ENCODE measurements at regions not wholly inside any gene's neighbourhood (a gene's known extent, or its start where the extent isn't known, plus 50 kb on each side); places are given as distances from the start of the nearest gene placed in this dataset.
"Not testable (repeated sequence)": the region's sequence is repeated elsewhere in the genome, so short reads cannot be mapped to it uniquely, and the experiment has no call there.

DNA sequence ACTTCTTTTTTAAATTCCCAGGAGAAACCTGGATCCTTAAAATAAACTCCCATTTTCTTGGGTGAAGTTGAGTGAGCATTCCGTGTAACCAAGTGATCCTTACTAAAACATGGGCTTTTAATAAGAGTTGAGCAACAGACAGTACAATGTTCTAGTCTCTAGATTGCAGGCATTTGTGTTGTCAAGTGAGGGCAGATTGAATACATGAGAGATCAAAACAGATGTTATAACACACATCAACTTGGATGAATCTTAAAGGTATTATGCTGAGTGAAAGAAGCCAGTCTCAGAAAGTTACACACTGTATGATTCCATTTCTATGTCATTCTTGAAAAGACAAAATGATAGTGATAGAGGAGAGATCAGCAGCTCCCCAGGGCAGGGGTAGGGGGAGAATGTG, 213.9 kb upstream of the CCDC196 start:
- ATAC-seq: no peak
- Histone ChIP-seq H3K4me1 (no peaks in the 10 kb centered on the region), H3K4me3 (no peak overlapping the region), H3K9me3 (no peaks in the 10 kb centered on the region), H3K27ac (no peak overlapping the region), H3K36me3 (no peaks in the 10 kb centered on the region), H3K27me3 (no peaks in the 10 kb centered on the region)
- 75 to 92% methylated on average over 1 of the region's 1 CpG for WGBS, 2 donors (ENCODE audit: low coverage in 1 of 2)
- no peak for TF ChIP-seq POLR2A (IDR thresholded peaks at IDR 0.05)
- no peak for TF ChIP-seq EP300 (IDR thresholded peaks at IDR 0.05)
- no peak for TF ChIP-seq CTCF (IDR thresholded peaks at IDR 0.05)
- TF ChIP-seq POLR2AphosphoS5 (IDR thresholded peaks at IDR 0.05): no peak

DNA sequence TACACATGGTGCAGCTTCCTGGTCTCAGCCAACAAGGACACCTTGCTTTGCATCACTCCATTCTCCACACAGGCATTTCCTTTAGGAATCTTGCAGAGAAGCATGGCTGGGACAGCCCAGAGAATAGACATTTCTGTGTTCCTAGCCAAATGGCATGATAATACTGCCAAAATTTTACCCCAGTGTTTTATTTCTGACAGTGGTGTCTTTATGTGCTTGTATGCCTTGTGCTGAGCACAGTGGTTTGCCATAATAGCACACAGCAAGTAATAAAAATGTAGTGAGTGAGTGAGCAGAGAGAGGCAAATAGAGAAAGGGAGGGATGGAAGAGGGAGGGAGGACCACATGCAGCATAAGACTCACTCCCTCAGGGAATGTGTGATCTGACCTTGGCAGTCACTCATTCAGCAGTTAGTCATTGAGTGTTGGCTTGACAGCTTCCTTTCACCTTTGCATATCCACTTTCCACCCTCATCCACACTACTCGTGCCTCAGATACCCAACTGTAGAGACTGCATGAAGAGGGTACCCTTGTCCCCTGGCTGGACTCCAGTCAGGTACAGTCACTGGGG, 212.8 kb upstream of the CCDC196 start:
- H3K9me3 ChIP-seq: no peaks in the 10 kb centered on the region
- no peaks in the 10 kb centered on the region for H3K4me1 ChIP-seq
- no peak overlapping the region for H3K27ac ChIP-seq
- 43% methylated on average over 1 of the region's 1 CpG; no CpG with 5 or more reads in 1 of the 2 donors for WGBS, 2 donors (ENCODE audit: low coverage in 1 of 2)
- no peak for ATAC-seq
- no peak for TF ChIP-seq POLR2A (IDR thresholded peaks at IDR 0.05)
- TF ChIP-seq POLR2AphosphoS5 (IDR thresholded peaks at IDR 0.05): no peak
- TF ChIP-seq CTCF (IDR thresholded peaks at IDR 0.05): no peak
- TF ChIP-seq EP300 (IDR thresholded peaks at IDR 0.05): no peak
- no peak overlapping the region for H3K4me3 ChIP-seq
- H3K27me3 ChIP-seq: no peaks in the 10 kb centered on the region
- no peaks in the 10 kb centered on the region for H3K36me3 ChIP-seq

GRCh38 chr14:66278418-66278817, 207.8 kb upstream of the CCDC196 start:
- not testable (repeated sequence) for H3K27ac ChIP-seq, H3K4me3 ChIP-seq, H3K9me3 ChIP-seq, H3K36me3 ChIP-seq, ATAC-seq, H3K27me3 ChIP-seq, H3K4me1 ChIP-seq
- 82 to 83% methylated on average over 1 to 2 of the region's 3 CpGs for WGBS, 2 donors (ENCODE audit: low coverage in 1 of 2)

DNA sequence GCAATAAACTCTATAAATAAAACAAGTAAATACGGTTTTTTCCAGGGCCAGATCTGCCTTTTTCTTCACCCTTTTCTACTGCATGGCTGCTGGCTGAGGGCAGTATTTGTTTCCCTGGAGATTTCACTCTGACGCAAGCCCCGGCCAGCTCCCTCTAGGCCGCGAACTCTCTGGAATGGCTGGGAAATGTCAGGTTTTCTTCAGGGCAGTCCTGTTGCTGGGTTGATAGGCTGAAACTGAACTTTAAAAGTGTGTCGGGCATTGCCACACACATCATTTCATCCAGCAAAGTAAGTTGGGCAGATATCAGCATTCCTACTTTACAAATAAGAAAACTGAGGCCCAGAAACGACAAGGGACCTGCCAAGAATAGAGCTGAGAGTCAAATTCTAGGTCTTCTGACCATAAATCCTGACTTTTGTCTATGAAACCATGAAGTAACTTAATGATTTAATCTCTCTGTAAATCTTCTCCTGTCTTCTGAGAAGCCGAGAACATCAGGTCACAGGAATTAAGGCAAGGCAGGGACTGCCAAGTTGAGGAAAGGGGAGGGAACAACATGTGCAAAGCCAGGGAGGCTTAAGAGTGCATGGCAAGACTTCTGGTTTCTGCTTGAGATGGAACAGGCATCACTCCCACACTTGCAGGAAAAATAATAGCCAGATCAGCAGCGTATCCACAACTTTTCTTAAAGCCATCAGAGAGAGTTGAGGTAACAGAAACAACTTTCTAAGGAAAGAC, 205.0 kb upstream of the CCDC196 start:
- Histone ChIP-seq H3K36me3 (no peaks in the 10 kb centered on the region), H3K9me3 (peaks cover 0 to 6% (median 0%) of the 10 kb centered on the region in 3 donors), H3K4me3 (no peak overlapping the region), H3K27me3 (no peaks in the 10 kb centered on the region), H3K4me1 (peaks cover 0 to 6% (median 0%) of the 10 kb centered on the region in 3 donors), H3K27ac (peak overlapping the region in 2 of 4 donors; percentile 44 to 60)
- ATAC-seq: peak; percentile 51
- 38 to 57% methylated on average over 7 to 9 of the region's 9 CpGs for WGBS, 2 donors (ENCODE audit: low coverage in 1 of 2)
- no peak for TF ChIP-seq POLR2A (IDR thresholded peaks at IDR 0.05)
- peak; percentile 69 for TF ChIP-seq POLR2AphosphoS5 (IDR thresholded peaks at IDR 0.05)

DNA sequence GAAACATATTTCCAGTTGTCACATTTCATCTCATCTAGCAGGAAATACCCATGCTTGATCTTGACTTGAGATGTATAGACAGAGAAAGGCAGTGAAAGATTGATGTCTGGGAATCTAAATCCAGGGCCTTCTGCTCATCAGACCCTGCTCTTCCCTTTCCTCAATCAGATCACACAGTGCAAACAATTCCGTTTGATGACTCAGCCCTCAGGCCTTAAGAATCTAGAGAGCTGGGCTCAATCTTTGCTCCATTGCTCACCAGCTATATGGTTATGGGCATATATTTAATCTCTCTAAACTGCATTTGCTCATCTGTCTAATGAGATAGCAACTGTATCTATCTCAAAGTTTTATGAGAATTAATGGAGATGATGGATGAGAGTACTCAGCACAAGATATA, 201.8 kb upstream of the CCDC196 start:
- no peaks in the 10 kb centered on the region for H3K9me3 ChIP-seq
- H3K36me3 ChIP-seq: no peaks in the 10 kb centered on the region
- no peak overlapping the region for H3K27ac ChIP-seq
- H3K4me3 ChIP-seq: no peak overlapping the region
- no peaks in the 10 kb centered on the region for H3K27me3 ChIP-seq
- whole genome bisulfite sequencing, 2 donors (ENCODE audit: low coverage in 1 of 2): 30 to 62% methylated on average over 1 of the region's 1 CpG
- ATAC-seq: no peak
- H3K4me1 ChIP-seq: peaks cover 0 to 6% (median 0%) of the 10 kb centered on the region in 3 donors
- no peak for TF ChIP-seq CTCF (IDR thresholded peaks at IDR 0.05)
- TF ChIP-seq EP300 (IDR thresholded peaks at IDR 0.05): no peak
- no peak for TF ChIP-seq POLR2A (IDR thresholded peaks at IDR 0.05)
- TF ChIP-seq POLR2AphosphoS5 (IDR thresholded peaks at IDR 0.05): no peak

- Histone ChIP-seq H3K36me3 (no peaks in the 10 kb centered on the region), H3K27me3 (no peaks in the 10 kb centered on the region), H3K4me1 (no peaks in the 10 kb centered on the region), H3K4me3 (no peak overlapping the region), H3K9me3 (no peaks in the 10 kb centered on the region), H3K27ac (no peak overlapping the region)
- no peak for TF ChIP-seq POLR2AphosphoS5 (IDR thresholded peaks at IDR 0.05)
- TF ChIP-seq POLR2A (IDR thresholded peaks at IDR 0.05): no peak
- TF ChIP-seq CTCF (IDR thresholded peaks at IDR 0.05): no peak
- no peak for TF ChIP-seq EP300 (IDR thresholded peaks at IDR 0.05)
- WGBS, 2 donors (ENCODE audit: low coverage in 1 of 2): 100% methylated on average over 1 to 3 of the region's 3 CpGs
- ATAC-seq: no peak
These were observed 197.7 kb upstream of the CCDC196 start for GRCh38 chr14:66288511-66288910.
